Ascending aorta (tissue), 2 donors: ENCODE measurements at regions not wholly inside any gene's neighbourhood (a gene's known extent, or its start where the extent isn't known, plus 50 kb on each side); places are given as distances from the start of the nearest gene placed in this dataset.

Experiments used
- DNase-seq, 2 donors: peaks; one replicate each; pipeline ENCODE4 v3.0.0-alpha.2; 2019; ENCODE audit warnings: low spot score in 2 of 2
- H3K27ac ChIP-seq, 2 donors: fragments of 200-600 bp; sonication (generic); one replicate each; pipeline ENCODE4 v1.5.1; 2016 to 2017; ENCODE audit warnings: mild to moderate bottlenecking in 1 of 2
- H3K27me3 ChIP-seq: fragments of 200-600 bp; sonication (generic); one replicate; pipeline ENCODE4 v1.5.1; 2017
- H3K36me3 ChIP-seq, 2 donors: fragments of 200-600 bp; sonication (generic); one replicate each; pipeline ENCODE4 v1.5.1; 2016
- H3K4me1 ChIP-seq, 2 donors: fragments of 200-600 bp; sonication (generic); one replicate each; pipeline ENCODE4 v1.5.1; 2016 to 2017; ENCODE audit warnings: mild to moderate bottlenecking in 1 of 2
- H3K4me3 ChIP-seq, 2 donors: fragments of 200-600 bp; sonication (generic); one replicate each; pipeline ENCODE4 v1.5.1; 2016 to 2017; ENCODE audit warnings: mild to moderate bottlenecking in 1 of 2
- H3K9me3 ChIP-seq, 2 donors: fragments of 200-600 bp; sonication (generic); one replicate each; pipeline ENCODE4 v1.5.1; 2016
- CTCF ChIP-seq, 3 experiments: fragments of 200-600 bp in 2 of 3; fragments of 450-650 bp in 1 of 3; sonication (generic) in 2 of 3; IDR thresholded peaks; one replicate each; pipeline ENCODE4 v1.5.1; 2016 to 2019; ENCODE audit warnings: antibody characterized with exemption in 3 of 3, mild to moderate bottlenecking in 1 of 3, moderate library complexity in 1 of 3
- intact Hi-C: fragments of 100-400 bp; cut with DNase I; formaldehyde crosslinking; loops from one replicate; pipeline ENCODE4 v1.15.1; 2023

- H3K4me3 ChIP-seq = no peak overlapping the region
- H3K9me3 ChIP-seq = no peaks in the 10 kb centered on the region
- intact Hi-C loops = no loop called here
- no peaks in the 10 kb centered on the region for H3K4me1 ChIP-seq
- H3K27ac ChIP-seq = no peak overlapping the region
- no peaks in the 10 kb centered on the region for H3K27me3 ChIP-seq
- no peaks in the 10 kb centered on the region for H3K36me3 ChIP-seq
- DNase-seq = no peak
- TF ChIP-seq CTCF (IDR thresholded peaks at IDR 0.05) = no peak
Observed at GRCh38 chr13:67439365-67439764, 209.2 kb upstream of the PCDH9 start.

GRCh38 chr13:67438465-67438864 is 208.3 kb upstream of the PCDH9 start:
- H3K27me3 ChIP-seq = no peaks in the 10 kb centered on the region
- H3K27ac ChIP-seq = no peak overlapping the region
- no peak for TF ChIP-seq CTCF (IDR thresholded peaks at IDR 0.05)
- H3K4me1 ChIP-seq = no peaks in the 10 kb centered on the region
- H3K9me3 ChIP-seq = no peaks in the 10 kb centered on the region
- intact Hi-C loops = no loop called here
- no peak overlapping the region for H3K4me3 ChIP-seq
- DNase-seq = no peak
- H3K36me3 ChIP-seq = no peaks in the 10 kb centered on the region

GRCh38 chr13:67437244-67437643 is 207.1 kb upstream of the PCDH9 start:
- no peaks in the 10 kb centered on the region for H3K36me3 ChIP-seq
- H3K4me3 ChIP-seq = no peak overlapping the region
- no peaks in the 10 kb centered on the region for H3K27me3 ChIP-seq
- DNase-seq = no peak
- no peaks in the 10 kb centered on the region for H3K4me1 ChIP-seq
- H3K27ac ChIP-seq = no peak overlapping the region
- no peak for TF ChIP-seq CTCF (IDR thresholded peaks at IDR 0.05)
- intact Hi-C loops = no loop called here
- H3K9me3 ChIP-seq = no peaks in the 10 kb centered on the region

- no peak for DNase-seq
- no peak for TF ChIP-seq CTCF (IDR thresholded peaks at IDR 0.05)
- Histone ChIP-seq H3K36me3 (no peaks in the 10 kb centered on the region), H3K4me3 (no peak overlapping the region), H3K9me3 (no peaks in the 10 kb centered on the region), H3K27ac (no peak overlapping the region), H3K27me3 (no peaks in the 10 kb centered on the region), H3K4me1 (no peaks in the 10 kb centered on the region)
- intact Hi-C loops = no loop called here
Observed at GRCh38 chr13:67421475-67421874, 191.3 kb upstream of the PCDH9 start.

- DNase-seq = no peak
- H3K36me3 ChIP-seq = no peaks in the 10 kb centered on the region
- H3K4me3 ChIP-seq = no peak overlapping the region
- H3K27ac ChIP-seq = no peak overlapping the region
- TF ChIP-seq CTCF (IDR thresholded peaks at IDR 0.05) = no peak
- H3K27me3 ChIP-seq = no peaks in the 10 kb centered on the region
- H3K9me3 ChIP-seq = no peaks in the 10 kb centered on the region
- intact Hi-C loops = no loop called here
- H3K4me1 ChIP-seq = no peaks in the 10 kb centered on the region
Observed at GRCh38 chr13:67416047-67416925, 186.2 kb upstream of the PCDH9 start.
